Left lung (tissue), 4 donors: ENCODE measurements at regions not wholly inside any gene's neighbourhood (a gene's known extent, or its start where the extent isn't known, plus 50 kb on each side); places are given as distances from the start of the nearest gene placed in this dataset.

Experiments
- ATAC-seq: fragments of 200-7000 bp; cut with Tn5 transposase; one replicate; pipeline ENCODE4 v1.9.1; 2020; ENCODE audit warnings: moderate library complexity
- DNase-seq, 4 donors: peaks; one replicate each; pipeline ENCODE4 v3.0.0-alpha.2; 2013 to 2020
- H3K27ac ChIP-seq, 2 donors: fragments of 200-600 bp; sonication (generic) in 1 of 2; one replicate each; pipeline versions ENCODE4 v1.5.0 to v1.8.0; 2020 to 2021
- H3K27me3 ChIP-seq, 2 donors: fragments of 200-600 bp; sonication (generic) in 1 of 2; one replicate each; pipeline versions ENCODE4 v1.5.0 to v1.8.0; 2020 to 2021
- H3K36me3 ChIP-seq, 2 donors: fragments of 200-600 bp; sonication (generic) in 1 of 2; one replicate each; pipeline versions ENCODE4 v1.5.0 to v1.8.0; 2020 to 2021
- H3K4me1 ChIP-seq, 2 donors: fragments of 200-600 bp; one replicate each; pipeline ENCODE4 v1.8.0; 2021
- H3K4me3 ChIP-seq, 2 donors: fragments of 200-600 bp; sonication (generic) in 1 of 2; one replicate each; pipeline versions ENCODE4 v1.5.0 to v1.8.0; 2020 to 2021; ENCODE audit warnings: mild to moderate bottlenecking in 1 of 2
- H3K9me3 ChIP-seq, 2 donors: fragments of 200-600 bp; sonication (generic) in 1 of 2; one replicate each; pipeline versions ENCODE4 v1.5.0 to v1.8.0; 2020 to 2021
- CTCF ChIP-seq, 2 donors: fragments of 200-600 bp; sonication (generic) in 1 of 2; IDR thresholded peaks; one replicate each; pipeline versions ENCODE4 v1.5.0 to v1.8.0; 2021; ENCODE audit warnings: antibody characterized with exemption in 2 of 2
- intact Hi-C, 2 donors: fragments of 100-400 bp; cut with DNase I; formaldehyde crosslinking; loops; one replicate each; pipeline versions ENCODE4 v1.11.2 to v1.14.2; 2022
- donor health status: DM: no; HTN: yes; CAD: no.
- donor health status: DM: no; HTN: no; CAD: no.

DNA sequence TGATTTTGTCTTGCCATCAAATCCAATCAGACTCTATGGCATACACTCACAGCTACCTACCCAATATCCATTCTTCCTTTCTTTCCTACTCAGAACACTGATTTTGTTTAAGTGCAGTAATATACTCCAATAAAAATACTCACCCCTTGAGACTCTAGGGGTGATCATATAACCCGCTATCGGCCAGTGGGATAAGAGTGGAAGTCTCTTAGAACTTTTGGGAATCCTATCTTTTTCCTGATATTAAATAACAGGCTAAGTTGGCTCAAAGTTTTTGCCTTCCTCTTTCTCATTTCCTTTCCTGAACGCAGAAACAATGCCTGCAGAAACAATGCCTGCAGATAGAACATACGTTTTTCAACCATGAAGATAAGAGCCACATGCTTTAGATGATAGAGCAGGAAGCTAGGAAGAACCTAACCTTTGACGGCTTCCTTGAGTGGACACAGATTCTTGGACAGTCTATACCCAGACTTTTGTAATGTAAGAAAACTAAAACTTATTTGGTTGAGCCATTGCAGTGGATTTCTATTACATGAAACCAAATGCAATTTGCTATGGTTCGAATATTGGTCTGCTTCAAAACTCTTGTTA is 373.8 kb downstream of the STIM2 start:
- intact Hi-C loops: no loop called here
- no peak overlapping the region for H3K27ac ChIP-seq
- H3K9me3 ChIP-seq: no peaks in the 10 kb centered on the region
- H3K4me3 ChIP-seq: no peak overlapping the region
- H3K36me3 ChIP-seq: no peaks in the 10 kb centered on the region
- TF ChIP-seq CTCF (IDR thresholded peaks at IDR 0.05): no peak
- ATAC-seq: no peak
- DNase-seq: no peak
- H3K4me1 ChIP-seq: no peaks in the 10 kb centered on the region
- H3K27me3 ChIP-seq: no peaks in the 10 kb centered on the region

DNA sequence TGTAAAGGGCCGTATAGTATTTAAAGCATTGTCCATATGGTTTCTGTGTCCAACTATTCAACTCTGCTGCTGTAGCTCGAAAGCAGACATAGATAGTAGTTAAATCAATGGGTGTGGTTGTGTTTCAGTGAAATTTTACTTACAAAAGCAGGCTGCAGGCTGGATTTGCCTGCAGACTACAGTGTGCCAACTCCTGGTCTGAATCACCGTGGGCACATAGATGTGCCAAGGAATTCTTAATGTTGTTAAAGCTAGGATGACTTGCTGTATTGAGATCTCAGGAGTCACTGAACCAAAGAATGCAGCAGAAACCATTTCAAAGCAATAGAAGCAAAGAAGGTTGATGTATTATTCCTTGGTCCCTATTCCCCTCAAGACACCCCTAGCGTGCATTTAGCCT is 379.0 kb downstream of the STIM2 start:
- H3K9me3 ChIP-seq: peaks cover 0 to 3% of the 10 kb centered on the region in 2 donors
- H3K27me3 ChIP-seq: no peaks in the 10 kb centered on the region
- no peak for TF ChIP-seq CTCF (IDR thresholded peaks at IDR 0.05)
- no peak for ATAC-seq
- no peak overlapping the region for H3K27ac ChIP-seq
- intact Hi-C loops: no loop called here
- no peak for DNase-seq
- no peak overlapping the region for H3K4me3 ChIP-seq
- H3K36me3 ChIP-seq: no peaks in the 10 kb centered on the region
- H3K4me1 ChIP-seq: no peaks in the 10 kb centered on the region

- no peaks in the 10 kb centered on the region for H3K4me1 ChIP-seq
- ATAC-seq (no peak), DNase-seq (no peak)
- intact Hi-C loops: no loop called here
- H3K4me3 ChIP-seq: no peak overlapping the region
- no peak overlapping the region for H3K27ac ChIP-seq
- no peaks in the 10 kb centered on the region for H3K27me3 ChIP-seq
- TF ChIP-seq CTCF (IDR thresholded peaks at IDR 0.05): no peak
- no peaks in the 10 kb centered on the region for H3K36me3 ChIP-seq
- H3K9me3 ChIP-seq: peaks cover 0 to 3% of the 10 kb centered on the region in 2 donors
These were observed 381.6 kb downstream of the STIM2 start for GRCh38 chr4:27242217-27242616.

DNA sequence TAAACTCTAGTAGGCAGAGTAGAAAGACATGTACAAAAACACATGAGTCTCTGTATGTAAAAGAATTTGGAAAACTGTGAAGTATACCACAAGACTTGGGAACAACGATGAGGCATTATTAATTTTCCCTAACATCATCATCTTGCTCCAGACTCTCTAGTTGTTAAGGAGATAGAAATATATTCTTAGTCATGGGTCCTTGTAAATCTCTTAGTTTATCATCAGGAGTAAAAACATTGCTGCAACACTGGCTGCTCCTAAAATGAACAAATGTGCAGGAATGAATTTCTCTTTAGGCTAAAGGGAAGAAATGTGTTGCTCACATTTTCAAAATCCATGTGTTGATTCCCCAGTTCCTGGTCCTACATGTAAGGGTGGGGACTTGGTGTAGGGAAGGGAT is 384.6 kb downstream of the STIM2 start:
- ATAC-seq: no peak
- H3K4me1 ChIP-seq: no peaks in the 10 kb centered on the region
- TF ChIP-seq CTCF (IDR thresholded peaks at IDR 0.05): no peak
- H3K27me3 ChIP-seq: no peaks in the 10 kb centered on the region
- H3K9me3 ChIP-seq: peaks cover 0 to 5% of the 10 kb centered on the region in 2 donors
- H3K4me3 ChIP-seq: no peak overlapping the region
- H3K27ac ChIP-seq: no peak overlapping the region
- intact Hi-C loops: no loop called here
- no peak for DNase-seq
- H3K36me3 ChIP-seq: no peaks in the 10 kb centered on the region

- DNase-seq: no peak
- TF ChIP-seq CTCF (IDR thresholded peaks at IDR 0.05): no peak
- Histone ChIP-seq H3K9me3 (peaks cover 0 to 3% of the 10 kb centered on the region in 2 donors), H3K27ac (no peak overlapping the region), H3K36me3 (no peaks in the 10 kb centered on the region), H3K27me3 (no peaks in the 10 kb centered on the region), H3K4me1 (no peaks in the 10 kb centered on the region), H3K4me3 (no peak overlapping the region)
- ATAC-seq: peak; percentile 44
- intact Hi-C loops: no loop called here
These were observed 388.2 kb downstream of the STIM2 start for GRCh38 chr4:27248829-27249228.
